Activated CD4-positive, alpha-beta T cell treated with anti-CD3 and anti-CD28 coated beads, Interleukin-2, Interleukin-6, amounts not matched to agents 100 ng/mL and 50 ng/mL, durations not matched to agents 16 hours and 8 hours (primary cell): ENCODE measurements at regions not wholly inside any gene's neighbourhood (a gene's known extent, or its start where the extent isn't known, plus 50 kb on each side); places are given as distances from the start of the nearest gene placed in this dataset.
A peak's percentile ranks its signal among the peaks of the same experiment; 100 is the strongest.

Experiments used
- DNase-seq: peaks from one replicate; pipeline ENCODE4 v3.0.0-alpha.2; 2020

GRCh38 chr3:34346656-34347055 lies 548.2 kb downstream of the PDCD6IP start:
- DNase-seq, result no peak

GRCh38 chr3:34351882-34352777 lies 553.7 kb downstream of the PDCD6IP start:
- no peak for DNase-seq

- DNase-seq, result no peak
Measured at GRCh38 chr3:34352778-34353331, 554.4 kb downstream of the PDCD6IP start.

- DNase-seq, result no peak
Measured at GRCh38 chr3:34357461-34357860, 559.0 kb downstream of the PDCD6IP start.

- no peak for DNase-seq
Measured at GRCh38 chr3:34359064-34359463, 560.6 kb downstream of the PDCD6IP start.

GRCh38 chr3:34360713-34361112 lies 562.3 kb downstream of the PDCD6IP start:
- DNase-seq, result no peak

GRCh38 chr3:34361921-34362320 lies 563.5 kb downstream of the PDCD6IP start:
- peak; percentile 40 for DNase-seq

GRCh38 chr3:34362910-34363309 lies 564.5 kb downstream of the PDCD6IP start:
- no peak for DNase-seq

- no peak for DNase-seq
Measured at GRCh38 chr3:34363881-34364280, 565.5 kb downstream of the PDCD6IP start.

GRCh38 chr3:34364335-34364734 lies 565.9 kb downstream of the PDCD6IP start:
- DNase-seq, result no peak

GRCh38 chr3:34365231-34365630 lies 566.8 kb downstream of the PDCD6IP start:
- no peak for DNase-seq

GRCh38 chr3:34365771-34366170 lies 567.3 kb downstream of the PDCD6IP start:
- no peak for DNase-seq

- no peak for DNase-seq
Measured at GRCh38 chr3:34367521-34367920, 569.1 kb downstream of the PDCD6IP start.

GRCh38 chr3:34374521-34374920 lies 576.1 kb downstream of the PDCD6IP start:
- no peak for DNase-seq

GRCh38 chr3:34376691-34377090 lies 578.3 kb downstream of the PDCD6IP start:
- DNase-seq, result no peak

GRCh38 chr3:34377961-34378360 lies 579.5 kb downstream of the PDCD6IP start:
- DNase-seq, result no peak

- no peak for DNase-seq
Measured at GRCh38 chr3:34381243-34381642, 582.8 kb downstream of the PDCD6IP start.

GRCh38 chr3:34382859-34383258 lies 584.4 kb downstream of the PDCD6IP start:
- DNase-seq, result no peak

- DNase-seq, result no peak
Measured at GRCh38 chr3:34386309-34386708, 587.9 kb downstream of the PDCD6IP start.

- no peak for DNase-seq
Measured at GRCh38 chr3:34387826-34388564, 589.6 kb downstream of the PDCD6IP start.

- no peak for DNase-seq
Measured at GRCh38 chr3:34388830-34389229, 590.4 kb downstream of the PDCD6IP start.

GRCh38 chr3:34394978-34395748 lies 596.7 kb downstream of the PDCD6IP start:
- DNase-seq, result no peak

- no peak for DNase-seq
Measured at GRCh38 chr3:34396288-34396687, 597.9 kb downstream of the PDCD6IP start.
